ENCODE measurements at regions not wholly inside any gene's neighbourhood (a gene's known extent, or its start where the extent isn't known, plus 50 kb on each side); places are given as distances from the start of the nearest gene placed in this dataset.
"Not testable (repeated sequence)": the region's sequence is repeated elsewhere in the genome, so short reads cannot be mapped to it uniquely, and the experiment has no call there.

DNA sequence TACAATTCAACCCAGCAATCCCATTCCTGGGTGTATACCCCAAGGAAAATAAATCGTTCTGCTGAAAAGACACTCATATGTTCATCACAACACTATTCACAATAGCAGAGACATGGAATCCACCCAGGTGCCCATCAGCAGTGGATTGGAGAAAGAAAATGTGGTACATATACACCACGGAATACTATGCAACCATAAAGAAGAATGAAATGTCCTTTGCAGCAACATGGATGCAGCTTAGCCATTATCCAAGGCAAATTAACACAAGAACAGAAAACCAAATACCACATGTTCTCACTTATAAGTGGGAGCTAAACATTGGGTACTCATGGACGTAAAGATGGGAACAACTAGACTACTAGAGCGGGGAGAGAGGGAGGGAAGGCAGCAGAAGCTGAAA is 207.8 kb downstream of the GATA3 start:
- ChIA-PET POLR2A (no interaction called here), CTCF (interaction anchor here (0.6 kb wide), 1 partner anchor 102 kb away, joined by 4 read pairs; no protein-coding TSS in a partner anchor)

DNA sequence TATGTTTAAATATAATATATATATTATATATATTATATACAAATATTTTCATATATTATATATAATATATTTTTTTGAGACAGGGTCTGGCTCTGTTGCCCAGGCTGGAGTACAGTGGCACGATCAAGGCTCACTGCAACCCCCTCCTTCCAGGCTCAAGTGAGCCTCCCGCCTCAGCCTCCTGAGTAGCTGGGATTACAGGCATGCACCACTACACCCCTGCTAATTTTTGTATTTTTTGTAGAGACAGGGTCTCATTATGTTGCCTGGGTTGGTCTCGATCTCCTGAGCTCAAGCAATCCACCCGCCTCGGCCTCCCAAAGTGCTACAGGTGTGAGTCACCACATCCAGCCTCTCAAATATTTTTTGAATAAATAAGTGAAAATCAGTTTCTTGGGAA is 215.5 kb downstream of the GATA3 start:
- CTCF ChIA-PET = no interaction called here
- POLR2A ChIA-PET = no interaction called here

DNA sequence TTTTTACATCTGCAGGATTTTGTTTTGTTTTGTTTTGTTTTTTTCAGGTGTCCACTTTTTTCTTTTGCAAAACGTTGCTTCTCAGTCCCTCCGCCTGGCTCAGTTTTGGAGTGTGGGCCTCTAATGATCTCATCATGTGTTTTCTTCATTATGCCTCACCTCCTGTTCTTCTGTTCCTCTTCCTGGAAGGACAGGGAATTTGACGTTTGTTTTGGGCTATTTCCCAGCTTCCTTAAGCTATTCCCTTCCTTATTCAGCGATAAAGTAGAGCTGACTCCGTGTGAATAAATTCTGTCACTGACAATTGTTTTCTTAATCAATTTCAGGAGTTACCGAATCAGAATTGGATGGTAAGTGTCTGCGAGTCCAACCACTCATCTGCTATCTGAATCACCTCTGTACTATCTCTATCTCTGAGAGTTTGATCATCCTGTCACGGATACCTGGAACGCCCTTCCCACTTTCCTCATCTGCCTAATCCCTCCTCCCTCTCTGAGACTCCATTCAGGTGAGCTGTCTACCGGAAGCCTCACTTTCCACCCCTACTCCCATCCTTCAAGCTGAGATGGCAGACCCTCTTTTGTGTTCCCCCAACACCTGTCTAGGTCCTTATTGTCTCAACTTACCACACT is 218.4 kb downstream of the GATA3 start:
- CTCF ChIA-PET = no interaction called here
- POLR2A ChIA-PET = no interaction called here

DNA sequence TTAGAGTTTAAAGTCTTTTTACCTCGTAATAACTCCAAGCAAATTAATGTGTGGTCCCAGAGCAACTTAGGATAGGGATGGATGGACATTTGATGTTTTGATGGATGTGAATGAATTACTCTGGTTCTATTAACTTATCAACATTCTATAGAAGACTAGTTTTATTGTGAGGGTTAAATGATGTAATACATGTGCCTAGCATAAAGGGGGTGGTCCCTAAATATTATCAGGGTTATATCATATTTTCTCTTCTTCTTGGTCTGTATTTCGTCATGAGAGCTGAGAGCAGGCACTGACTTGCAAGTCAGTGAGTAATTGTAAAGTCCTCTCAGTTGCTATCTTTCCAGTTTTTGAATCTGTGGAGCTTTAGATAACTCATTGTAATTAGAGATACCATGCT is 219.3 kb downstream of the GATA3 start:
- ChIA-PET CTCF (interaction anchor here (0.5 kb wide), 1 partner anchor 85 kb away, joined by 3 read pairs; no protein-coding TSS in a partner anchor), POLR2A (no interaction called here)

DNA sequence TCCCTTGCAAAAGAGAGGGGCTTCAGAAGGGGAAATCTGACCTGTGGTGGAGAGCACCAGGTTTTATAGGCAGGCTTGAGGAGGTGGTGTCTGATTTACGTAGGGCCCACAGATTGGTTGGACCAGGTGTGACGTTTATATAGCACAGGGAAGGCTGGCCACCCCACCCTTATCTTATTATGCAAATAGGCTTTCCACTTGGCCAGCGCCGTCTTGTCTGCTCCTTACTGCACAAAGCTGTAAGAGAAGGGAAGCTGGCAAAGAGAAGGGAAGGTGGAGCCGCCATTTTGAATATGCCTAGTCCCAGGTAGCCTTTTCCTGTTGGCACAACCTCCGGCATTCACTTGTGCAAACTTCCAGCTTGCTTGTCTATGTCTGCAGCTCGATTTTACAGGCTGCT is 221.4 kb downstream of the GATA3 start:
- ChIA-PET POLR2A (no interaction called here), CTCF (no interaction called here)

DNA sequence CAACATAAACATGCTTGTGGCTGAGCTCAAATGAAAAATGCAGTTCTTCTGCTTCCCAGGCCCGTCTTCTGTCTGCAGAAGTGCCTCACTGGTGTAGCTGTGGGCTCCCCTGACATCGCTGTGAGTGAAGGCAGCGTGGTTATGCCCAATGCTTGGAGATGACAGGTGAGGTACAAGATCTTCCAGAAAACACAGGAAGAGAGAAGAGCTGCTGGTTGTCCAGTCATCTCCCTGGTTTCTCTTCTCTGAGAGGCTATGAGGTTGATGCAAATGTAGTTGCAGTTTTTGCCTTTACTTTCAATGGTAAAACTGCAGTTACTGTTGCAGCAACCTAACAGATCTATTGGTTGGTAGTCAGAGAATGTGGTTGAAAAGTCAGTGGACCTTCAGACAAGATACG is 223.6 kb downstream of the GATA3 start:
- ChIA-PET POLR2A (no interaction called here), CTCF (no interaction called here)

DNA sequence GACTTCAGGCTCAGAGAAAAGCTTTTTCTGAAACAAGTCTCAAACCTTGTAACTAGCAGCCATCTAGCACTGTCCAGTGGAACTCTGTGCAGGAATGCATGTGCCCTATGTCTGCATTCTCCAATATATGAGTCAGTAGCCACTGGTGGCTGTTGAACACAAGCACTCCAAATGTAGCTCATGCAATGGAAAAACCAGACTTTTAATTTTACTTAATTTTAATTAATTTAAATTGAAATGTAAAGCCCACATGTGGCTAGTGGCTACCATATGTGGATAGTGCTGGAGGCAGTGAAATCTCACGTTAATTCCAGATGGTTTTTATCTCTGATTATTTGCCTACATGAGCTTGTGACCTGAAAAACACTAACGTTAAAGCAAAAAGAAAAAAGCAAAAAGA is 225.1 kb downstream of the GATA3 start:
- ChIA-PET CTCF (no interaction called here), POLR2A (no interaction called here)

DNA sequence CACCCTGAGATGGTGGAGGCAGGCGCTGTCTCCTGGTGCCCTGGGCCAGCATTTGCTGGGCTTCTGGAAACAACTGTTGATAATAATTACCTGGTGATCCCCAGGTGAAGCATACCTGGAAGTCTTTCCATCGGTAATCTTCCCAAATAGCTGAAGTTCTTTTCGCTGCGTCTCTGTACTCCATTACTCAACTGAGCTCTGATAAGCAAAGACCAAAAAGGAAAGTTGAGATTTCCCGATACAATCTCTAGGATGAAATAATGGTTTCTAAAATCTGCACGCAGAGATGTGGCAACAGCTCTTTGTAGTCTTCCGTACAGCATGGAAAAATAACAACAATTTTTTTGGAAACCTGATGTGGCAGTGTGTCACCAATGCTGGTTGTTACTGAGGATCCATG is 226.5 kb downstream of the GATA3 start:
- POLR2A ChIA-PET = no interaction called here
- CTCF ChIA-PET = no interaction called here

DNA sequence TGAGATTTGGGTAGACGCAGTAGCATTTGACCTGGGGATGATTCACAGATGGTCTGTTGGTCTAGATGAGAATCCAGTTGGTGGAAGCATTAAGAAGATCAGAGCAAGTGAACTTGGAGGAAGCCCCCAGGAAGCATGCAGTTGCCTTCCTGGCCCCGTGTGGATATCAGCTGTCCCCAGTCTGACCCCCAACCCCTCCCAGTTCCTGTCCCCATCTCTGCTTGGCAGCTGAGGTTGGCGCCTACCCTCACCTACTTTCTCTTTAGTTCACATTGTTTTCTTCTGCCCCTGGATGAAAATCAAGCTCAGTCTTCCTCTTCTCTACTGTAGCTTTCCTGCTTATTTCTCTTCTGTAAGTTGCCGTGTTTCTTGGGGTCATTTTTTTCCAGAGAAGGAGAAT is 227.9 kb downstream of the GATA3 start:
- CTCF ChIA-PET = no interaction called here
- POLR2A ChIA-PET = no interaction called here

DNA sequence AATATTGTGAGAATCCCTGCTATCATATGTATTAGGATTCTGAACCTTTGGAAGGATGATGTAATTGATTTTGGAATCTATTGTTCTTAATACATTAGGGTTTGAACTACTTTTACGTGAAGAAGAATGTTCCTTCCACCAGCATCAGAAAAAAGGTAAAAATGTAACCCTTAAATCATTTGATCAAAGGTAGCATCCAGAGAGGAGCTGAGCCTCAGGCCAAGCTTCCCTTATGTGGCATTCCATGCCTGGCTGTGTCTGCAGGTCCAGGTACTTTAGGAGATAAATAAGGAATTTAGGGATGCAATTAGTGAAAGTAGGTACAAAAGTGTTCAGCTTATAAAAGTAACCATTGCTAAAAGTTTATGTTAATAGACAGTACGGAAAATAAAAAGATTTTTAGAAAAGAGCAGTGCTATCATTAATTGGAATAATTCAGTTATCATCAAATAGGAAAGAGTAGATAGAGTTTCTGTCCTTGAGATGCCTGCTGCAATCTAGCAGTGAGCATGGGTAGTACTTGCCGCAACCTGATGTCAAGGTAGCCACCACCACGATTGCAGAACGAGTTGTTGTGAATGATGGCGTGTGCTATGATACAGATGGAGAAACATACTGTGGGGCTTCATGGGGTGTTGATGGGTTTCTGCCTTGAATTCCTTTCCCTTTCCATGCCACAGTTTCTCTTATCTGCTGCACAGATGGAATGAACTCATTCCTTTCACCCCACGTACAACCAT is 228.8 kb downstream of the GATA3 start:
- CTCF ChIA-PET = no interaction called here
- POLR2A ChIA-PET = interaction anchor here (0.6 kb wide), 1 partner anchor 264 kb away, joined by 6 read pairs; no protein-coding TSS in a partner anchor

DNA sequence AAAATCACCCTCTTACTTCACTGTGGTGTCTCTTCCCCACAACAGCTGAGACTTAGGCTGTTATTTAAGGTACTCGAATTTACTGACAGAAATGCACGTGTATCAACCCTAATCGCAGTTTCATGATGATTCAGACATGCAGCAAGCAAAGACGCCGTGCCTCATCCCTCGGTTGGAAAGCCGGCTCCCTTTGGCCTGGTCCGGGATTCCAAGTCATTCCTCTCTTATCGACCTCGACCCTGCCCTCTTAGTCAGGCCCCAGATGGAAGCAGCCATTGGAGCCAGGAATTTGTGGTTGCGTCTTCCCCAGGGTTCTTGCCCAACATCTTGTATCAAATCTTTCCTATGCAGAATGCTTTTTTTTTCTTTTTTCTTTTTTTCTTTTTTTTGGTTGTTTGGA is 229.5 kb downstream of the GATA3 start:
- CTCF ChIA-PET = no interaction called here

DNA sequence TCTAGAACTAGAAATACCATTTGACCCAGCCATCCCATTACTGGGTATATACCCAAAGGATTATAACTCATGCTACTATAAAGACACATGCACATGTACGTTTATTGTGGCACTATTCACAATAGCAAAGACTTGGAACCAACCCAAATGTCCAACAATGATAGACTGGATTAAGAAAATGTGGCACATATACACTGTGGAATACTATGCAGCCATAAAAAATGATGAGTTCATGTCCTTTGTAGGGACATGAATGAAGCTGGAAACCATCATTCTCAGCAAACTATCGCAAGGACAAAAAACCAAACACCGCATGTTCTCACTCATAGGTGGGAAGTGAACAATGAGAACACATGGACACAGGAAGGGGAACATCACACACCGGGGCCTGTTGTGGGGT is 231.5 kb downstream of the GATA3 start:
- POLR2A ChIA-PET, CTCF ChIA-PET: not testable (repeated sequence)

More for the DNA sequence above, 229.5 kb downstream of the GATA3 start:
- POLR2A ChIA-PET = no interaction called here

DNA sequence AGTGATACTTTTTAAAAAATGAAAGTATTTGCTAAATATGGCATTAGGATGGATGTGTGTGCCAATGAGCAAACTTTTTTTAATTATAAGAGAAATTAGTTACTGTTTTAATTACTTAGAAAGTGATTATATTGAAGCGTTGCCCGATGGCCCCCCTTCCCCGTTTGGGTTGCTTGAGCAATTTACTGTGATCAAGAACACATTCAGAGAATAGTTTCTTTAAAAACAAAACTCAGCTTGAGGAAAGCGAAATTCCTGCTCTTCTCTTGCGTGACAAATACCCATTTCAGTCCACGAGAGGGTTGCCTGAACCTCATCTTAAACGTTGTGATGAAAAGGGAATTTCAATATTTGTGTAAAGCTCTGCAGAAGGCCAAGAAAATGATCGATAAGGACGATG is 234.1 kb downstream of the GATA3 start:
- POLR2A ChIA-PET = no interaction called here
- CTCF ChIA-PET = no interaction called here

DNA sequence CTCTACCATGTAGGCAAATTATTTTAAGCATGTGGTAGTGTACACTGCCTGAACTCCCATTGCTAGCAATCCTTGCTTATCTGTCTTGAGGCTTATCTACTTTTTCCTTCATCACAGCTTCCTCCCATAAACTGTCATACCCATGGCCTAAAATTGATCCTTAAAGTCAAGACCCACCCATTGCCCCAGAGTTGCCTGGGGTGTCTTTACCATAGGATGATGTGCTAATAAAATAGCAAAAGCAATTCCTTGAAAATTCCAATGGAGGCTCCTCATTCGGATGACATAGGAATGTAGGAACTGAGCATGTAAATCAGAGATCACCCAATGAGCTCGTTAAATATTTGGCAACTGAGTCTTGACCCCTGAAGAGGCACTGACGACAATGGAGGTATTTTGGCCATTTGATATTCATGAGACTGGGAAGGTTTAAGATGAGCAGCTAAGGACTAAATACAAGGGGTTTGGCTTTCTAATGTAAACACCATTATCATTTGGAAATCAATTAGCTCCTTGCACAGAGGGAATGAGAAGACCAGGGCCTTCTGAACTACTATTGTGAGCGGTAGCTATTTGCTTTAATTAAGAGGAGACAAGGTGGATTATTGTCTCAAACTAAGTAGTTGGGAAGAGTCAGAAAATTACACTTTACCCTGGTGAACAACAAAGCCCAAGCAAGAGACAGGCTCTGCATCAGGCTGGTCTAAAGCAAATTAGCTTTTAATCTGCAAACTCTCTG is 234.9 kb downstream of the GATA3 start:
- ChIA-PET POLR2A (no interaction called here), CTCF (no interaction called here)

DNA sequence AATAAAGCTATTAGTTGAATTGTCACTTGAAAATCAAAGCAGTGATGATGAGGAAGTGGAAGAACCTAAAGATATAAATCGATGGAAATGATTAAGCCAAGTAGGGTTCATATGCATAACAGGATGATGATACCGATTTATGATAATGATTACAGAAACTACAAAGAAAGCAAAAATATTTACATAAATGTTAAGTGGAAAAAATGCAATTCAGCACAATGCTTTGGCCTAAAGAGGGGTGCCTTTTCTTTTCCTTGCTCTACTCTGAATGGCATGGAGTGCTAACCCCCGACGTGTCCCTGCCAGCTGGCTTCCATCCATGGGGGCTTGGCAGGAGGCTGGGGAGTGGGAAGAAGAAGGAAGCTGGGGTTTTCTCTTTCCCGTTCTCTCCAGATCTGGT is 240.3 kb downstream of the GATA3 start:
- CTCF ChIA-PET = no interaction called here
- POLR2A ChIA-PET = no interaction called here

DNA sequence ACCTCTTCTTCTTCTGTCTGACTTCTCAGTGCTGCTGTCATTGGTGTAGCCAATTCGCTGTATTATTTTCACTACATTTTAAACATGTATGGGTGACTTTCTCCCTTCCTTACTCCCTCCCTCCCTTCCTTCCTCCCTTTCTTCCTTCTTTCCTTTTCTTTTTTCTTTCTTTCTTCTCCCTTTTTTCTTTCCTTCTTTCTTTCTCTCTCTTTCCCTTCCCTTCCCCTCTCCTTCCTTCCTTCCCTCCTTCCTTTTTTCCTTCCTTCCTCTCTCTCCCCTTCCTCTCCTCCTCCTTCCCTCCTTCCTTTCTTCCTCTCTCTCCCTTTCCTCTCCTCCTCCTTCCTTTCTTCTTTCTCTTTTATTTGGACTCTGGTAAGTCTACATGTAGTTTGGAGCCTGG is 240.8 kb downstream of the GATA3 start:
- ChIA-PET CTCF (no interaction called here), POLR2A (no interaction called here)

DNA sequence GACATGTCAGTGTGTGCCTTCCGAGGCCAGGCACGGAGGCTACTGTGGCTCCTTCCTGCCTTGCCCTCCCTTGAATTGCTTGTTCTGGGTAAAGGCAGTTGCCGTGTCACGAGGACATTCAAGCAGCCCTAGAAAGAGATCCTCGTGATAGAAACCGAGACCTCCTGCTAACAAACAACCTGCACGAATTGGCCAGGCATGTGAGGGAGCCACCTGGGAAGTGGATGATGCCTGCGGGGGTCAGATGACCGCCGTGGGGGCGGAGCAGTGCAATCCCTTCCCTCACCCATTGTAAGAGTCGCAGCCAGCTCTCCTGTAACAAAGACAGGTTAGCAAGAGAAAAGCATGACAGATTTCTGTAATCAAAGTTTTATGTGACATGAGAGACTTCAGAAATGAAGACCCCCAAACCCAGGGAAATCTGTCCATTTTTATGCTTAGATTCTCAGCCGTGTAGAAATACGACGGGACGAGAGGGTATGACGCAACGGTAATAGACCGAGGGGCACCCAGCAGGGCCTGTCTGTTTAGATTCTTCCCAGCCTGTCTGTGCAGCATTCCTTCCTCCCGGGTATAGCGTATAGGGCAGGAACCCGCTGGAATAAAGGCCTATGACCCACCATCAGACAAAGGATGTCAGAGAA is 241.7 kb downstream of the GATA3 start:
- CTCF ChIA-PET = no interaction called here

DNA sequence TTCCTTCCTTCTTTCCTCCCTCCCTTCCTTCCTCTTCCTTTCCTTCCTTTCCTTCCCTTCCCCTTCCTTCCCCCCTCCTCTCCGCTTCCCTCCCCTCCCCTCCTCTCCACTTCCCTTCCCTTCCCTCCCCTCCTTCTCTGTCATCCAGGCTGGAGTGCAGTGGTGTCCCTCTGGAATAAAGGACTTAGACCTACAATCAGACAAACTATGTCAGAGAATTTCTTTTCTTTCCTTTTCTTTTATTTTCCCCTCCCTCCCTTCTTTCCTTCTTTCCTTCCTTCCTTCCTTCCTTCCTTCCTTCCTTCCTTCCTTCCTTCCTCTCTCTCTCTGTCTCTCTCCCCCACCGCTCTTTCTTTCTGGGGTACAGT is 242.2 kb downstream of the GATA3 start:
- ChIA-PET POLR2A (no interaction called here), CTCF (no interaction called here)

More for the DNA sequence above, 241.7 kb downstream of the GATA3 start:
- POLR2A ChIA-PET = no interaction called here

DNA sequence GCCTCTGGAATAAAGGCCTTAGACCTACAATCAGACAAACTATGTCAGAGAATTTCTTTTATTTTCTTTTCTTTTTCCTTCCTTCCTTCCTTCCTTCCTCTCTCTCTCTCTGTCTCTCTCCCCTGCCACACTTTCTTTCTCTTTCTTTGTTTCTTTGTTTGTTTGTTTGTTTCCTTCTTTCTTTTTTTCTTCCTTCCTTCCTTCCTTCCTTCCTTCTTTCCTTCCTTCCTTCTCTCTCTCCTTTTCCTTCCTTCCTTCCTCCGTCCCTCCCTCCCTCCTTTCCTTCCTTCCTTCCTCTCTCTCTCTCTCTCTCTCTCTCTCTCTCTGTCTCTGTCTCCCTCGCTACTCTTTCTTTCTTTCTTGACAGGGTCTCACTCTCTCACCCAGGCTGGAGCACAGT is 242.6 kb downstream of the GATA3 start:
- ChIA-PET POLR2A (no interaction called here), CTCF (no interaction called here)

DNA sequence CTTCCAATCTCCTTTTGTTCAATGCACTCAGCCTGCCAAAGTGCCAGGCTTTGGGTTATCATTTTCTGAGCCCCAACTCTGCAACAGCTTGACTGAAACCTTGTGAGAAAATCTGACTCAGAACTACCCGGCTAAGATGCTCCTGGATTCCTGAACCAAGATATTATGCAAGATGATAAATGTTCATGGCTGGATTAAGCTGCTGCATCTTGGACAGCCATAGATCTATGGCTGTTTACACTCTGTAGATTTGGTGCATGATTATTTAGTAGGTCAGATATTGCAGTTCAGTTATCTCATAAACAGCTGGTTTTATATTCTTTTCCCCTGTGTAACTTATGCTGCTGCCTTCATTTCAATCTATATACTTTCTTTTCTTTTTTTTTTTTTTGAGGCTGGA is 243.5 kb downstream of the GATA3 start:
- CTCF ChIA-PET = interaction anchor here (1.4 kb wide), 1 partner anchor 245 kb away, joined by 3 read pairs; no protein-coding TSS in a partner anchor
- POLR2A ChIA-PET = no interaction called here
